PC-3 (cell line): ENCODE measurements at regions not wholly inside any gene's neighbourhood (a gene's known extent, or its start where the extent isn't known, plus 50 kb on each side); places are given as distances from the start of the nearest gene placed in this dataset.

Source experiments
- ATAC-seq: fragments of 200-7000 bp; cut with Tn5 transposase; 2 replicates; pipeline ENCODE4 v1.9.1; 2020; ENCODE audit warnings: mild to moderate bottlenecking, moderate library complexity
- BruUV-seq: library from RNA; stranded (reverse); fragments of 400-500 nt; replicated peaks from 2 replicates; lab custom pipeline; 2021; lab: Mats Ljungman, UMichigan
- CTCF ChIA-PET: fragments of 300-600 bp; sonication (Branson Sonifier 250); formaldehyde crosslinking; loops from one replicate; lab custom pipeline; 2022; ENCODE audit warnings: antibody characterized with exemption; lab: Charles Lee
- POLR2A ChIA-PET: fragments of 300-600 bp; sonication (Branson Sonifier 250); formaldehyde crosslinking; loops from one replicate; lab custom pipeline; 2022; ENCODE audit warnings: antibody characterized with exemption; ENCODE audit not compliant: unreplicated experiment; lab: Charles Lee
- DNase-seq: peaks from one replicate; pipeline ENCODE4 v3.0.0-alpha.2; 2015
- H2AFZ ChIP-seq: fragments of 300-600 bp; sonication (generic); 2 replicates; pipeline ENCODE4 v1.6.0; 2016; ENCODE audit warnings: antibody characterized with exemption, low read length
- H3F3A ChIP-seq: fragments of 300-600 bp; sonication (generic); one replicate; pipeline ENCODE4 v1.6.0; 2017; ENCODE audit warnings: antibody characterized with exemption, low read length, control low read depth, mild to moderate bottlenecking; ENCODE audit not compliant: unreplicated experiment
- H3K27ac ChIP-seq: fragments of 300-600 bp; sonication (generic); 2 replicates; pipeline ENCODE4 v1.5.1; 2016; ENCODE audit warnings: mild to moderate bottlenecking, low read length
- H3K27me3 ChIP-seq: fragments of 300-600 bp; sonication (generic); 2 replicates; pipeline ENCODE4 v1.6.1; 2016; ENCODE audit warnings: low read length, mixed read lengths
- H3K36me3 ChIP-seq: fragments of 300-600 bp; sonication (generic); 2 replicates; pipeline ENCODE4 v1.6.1; 2016; ENCODE audit warnings: low read depth, mixed run types, low read length, mixed read lengths
- H3K4me1 ChIP-seq: fragments of 300-600 bp; sonication (generic); 2 replicates; pipeline ENCODE4 v1.5.1; 2016; ENCODE audit warnings: low read length; ENCODE audit not compliant: insufficient read depth
- H3K4me2 ChIP-seq: fragments of 300-600 bp; sonication (generic); 2 replicates; pipeline ENCODE4 v1.6.0; 2016; ENCODE audit warnings: low read length
- H3K4me3 ChIP-seq: fragments of 300-600 bp; sonication (generic); 2 replicates; pipeline ENCODE4 v1.5.1; 2016; ENCODE audit warnings: mild to moderate bottlenecking, low read length, mixed read lengths
- H3K79me2 ChIP-seq: fragments of 300-600 bp; sonication (generic); 2 replicates; pipeline ENCODE4 v1.6.1; 2017; ENCODE audit warnings: low read length, mixed read lengths
- H3K9ac ChIP-seq: fragments of 300-600 bp; sonication (generic); 2 replicates; pipeline ENCODE4 v1.6.0; 2016; ENCODE audit warnings: mild to moderate bottlenecking, low read length
- H3K9me2 ChIP-seq: fragments of 300-600 bp; sonication (generic); replicated peaks from 2 replicates; pipeline ENCODE4 v1.6.1; 2016; ENCODE audit warnings: mixed run types, low read length, mixed read lengths
- H3K9me3 ChIP-seq: fragments of 300-600 bp; sonication (generic); 2 replicates; pipeline ENCODE4 v1.6.1; 2016; ENCODE audit warnings: low read length, mixed read lengths
- H4K20me1 ChIP-seq: fragments of 300-600 bp; sonication (generic); 2 replicates; pipeline ENCODE4 v1.6.1; 2016; ENCODE audit warnings: low read length, mixed read lengths
- CTCF ChIP-seq: fragments of 300-600 bp; sonication (generic); conservative IDR thresholded peaks from 2 replicates; pipeline ENCODE4 v1.5.1; 2017; ENCODE audit warnings: antibody characterized with exemption, low read depth, mild to moderate bottlenecking, low read length
- EZH2 ChIP-seq: fragments of 300-600 bp; sonication (generic); IDR thresholded peaks from one replicate; pipeline ENCODE4 v1.6.1; 2017; ENCODE audit warnings: antibody characterized with exemption, mild to moderate bottlenecking, low read length; ENCODE audit not compliant: unreplicated experiment
- EZH2phosphoT487 ChIP-seq: fragments of 300-600 bp; sonication (generic); IDR thresholded peaks from 2 replicates; pipeline ENCODE4 v1.6.1; 2018; ENCODE audit warnings: mild to moderate bottlenecking, antibody characterized with exemption, low read length, borderline replicate concordance
- intact Hi-C: fragments of 100-400 bp; cut with micrococcal nuclease; formaldehyde crosslinking; loops from 2 replicates; pipeline ENCODE4 v1.9.0; 2023

- ATAC-seq = no peak
- Histone ChIP-seq H3K9me2 (no peaks in the 10 kb centered on the region), H3K4me1 (no peaks in the 10 kb centered on the region), H3F3A (no peaks in the 10 kb centered on the region), H3K4me3 (no peak overlapping the region), H3K27ac (no peak overlapping the region), H3K4me2 (no peak overlapping the region), H3K79me2 (no peaks in the 10 kb centered on the region), H2AFZ (no peak overlapping the region), H4K20me1 (no peaks in the 10 kb centered on the region), H3K9me3 (no peaks in the 10 kb centered on the region), H3K36me3 (no peaks in the 10 kb centered on the region), H3K27me3 (peaks cover 90% of the 10 kb centered on the region), H3K9ac (no peak overlapping the region)
- no peak for DNase-seq
- ChIA-PET POLR2A (no interaction called here), CTCF (no interaction called here)
- TF ChIP-seq EZH2phosphoT487 = no peak
- TF ChIP-seq CTCF = no peak
- no TSS peak for BruUV-seq
- intact Hi-C loops = no loop called here
Measured at GRCh38 chr14:57071639-57072038, 197.1 kb downstream of the EXOC5 start.

- CTCF ChIA-PET = no interaction called here
- H3K27me3 ChIP-seq = peaks cover 90% of the 10 kb centered on the region
- intact Hi-C loops = loop anchor here (5.0 kb wide), 1 partner anchor 118 kb away; no protein-coding TSS in a partner anchor
Measured at GRCh38 chr14:57069702-57070101, 199.0 kb downstream of the EXOC5 start.

GRCh38 chr14:57068511-57068910 lies 200.2 kb downstream of the EXOC5 start:
- H2AFZ ChIP-seq = no peak overlapping the region
- no peak overlapping the region for H3K4me3 ChIP-seq
- DNase-seq = no peak
- no peaks in the 10 kb centered on the region for H3K9me2 ChIP-seq
- H3K9ac ChIP-seq = no peak overlapping the region
- BruUV-seq = no TSS peak
- TF ChIP-seq CTCF (no peak), EZH2phosphoT487 (no peak), EZH2 (no peak)
- no peak overlapping the region for H3K27ac ChIP-seq
- H3K79me2 ChIP-seq = no peaks in the 10 kb centered on the region
- ATAC-seq = no peak
- H3K4me2 ChIP-seq = no peak overlapping the region
- intact Hi-C loops = loop anchor here (5.0 kb wide), 1 partner anchor 119 kb away; no protein-coding TSS in a partner anchor
- POLR2A ChIA-PET = interaction anchor here (0.5 kb wide), 2 partner anchors 359 to 1381 kb away, joined by 3 to 15 read pairs; no protein-coding TSS in a partner anchor
- H4K20me1 ChIP-seq = no peaks in the 10 kb centered on the region
- H3F3A ChIP-seq = no peaks in the 10 kb centered on the region
- CTCF ChIA-PET = no interaction called here
- peaks cover 88% of the 10 kb centered on the region for H3K27me3 ChIP-seq
- H3K9me3 ChIP-seq = no peaks in the 10 kb centered on the region
- H3K36me3 ChIP-seq = no peaks in the 10 kb centered on the region
- no peaks in the 10 kb centered on the region for H3K4me1 ChIP-seq

More at GRCh38 chr14:57069702-57070101, 199.0 kb downstream of the EXOC5 start:
- no peaks in the 10 kb centered on the region for H4K20me1 ChIP-seq
- ATAC-seq (no peak), DNase-seq (no peak)
- no peaks in the 10 kb centered on the region for H3K79me2 ChIP-seq
- no peak overlapping the region for H3K4me2 ChIP-seq
- no peak for TF ChIP-seq EZH2
- TF ChIP-seq EZH2phosphoT487 = no peak
- TF ChIP-seq CTCF = no peak
- no peaks in the 10 kb centered on the region for H3K4me1 ChIP-seq
- H3K9ac ChIP-seq = no peak overlapping the region
- H3K9me2 ChIP-seq = no peaks in the 10 kb centered on the region
- no peak overlapping the region for H3K27ac ChIP-seq
- no peaks in the 10 kb centered on the region for H3K36me3 ChIP-seq
- H3K4me3 ChIP-seq = no peak overlapping the region
- H2AFZ ChIP-seq = no peak overlapping the region
- POLR2A ChIA-PET = no interaction called here
- H3F3A ChIP-seq = no peaks in the 10 kb centered on the region
- BruUV-seq = no TSS peak
- no peaks in the 10 kb centered on the region for H3K9me3 ChIP-seq
